IPS-15b (cell line): ENCODE measurements at regions not wholly inside any gene's neighbourhood (a gene's known extent, or its start where the extent isn't known, plus 50 kb on each side); places are given as distances from the start of the nearest gene placed in this dataset.
"Not testable (repeated sequence)": the region's sequence is repeated elsewhere in the genome, so short reads cannot be mapped to it uniquely, and the experiment has no call there.

Experiments
- H3K27me3 ChIP-seq: one replicate; pipeline ENCODE4 v1.6.1; 2013; ENCODE audit warnings: low read length; ENCODE audit not compliant: control insufficient read depth, insufficient read depth
- H3K36me3 ChIP-seq: one replicate; pipeline ENCODE4 v1.6.1; 2013; ENCODE audit warnings: low read length; ENCODE audit not compliant: control insufficient read depth, insufficient read depth
- H3K4me1 ChIP-seq: one replicate; pipeline ENCODE4 v1.6.1; 2013; ENCODE audit warnings: mild to moderate bottlenecking, low read length; ENCODE audit not compliant: control insufficient read depth, insufficient read depth
- H3K4me3 ChIP-seq: one replicate; pipeline ENCODE4 v1.5.1; 2013; ENCODE audit warnings: low read depth, low read length
- H3K9ac ChIP-seq: one replicate; pipeline ENCODE4 v1.6.1; 2013; ENCODE audit warnings: low read depth, mild to moderate bottlenecking, low read length
- H3K9me3 ChIP-seq: one replicate; pipeline ENCODE4 v1.6.1; 2013; ENCODE audit warnings: mild to moderate bottlenecking, low read length; ENCODE audit not compliant: control insufficient read depth, insufficient read depth

GRCh38 chr5:155792873-155793272 is 534.1 kb upstream of the SGCD start:
- no peaks in the 10 kb centered on the region for H3K36me3 ChIP-seq
- H3K9me3 ChIP-seq, result peaks cover 8% of the 10 kb centered on the region
- no peak overlapping the region for H3K4me3 ChIP-seq
- no peaks in the 10 kb centered on the region for H3K27me3 ChIP-seq
- H3K9ac ChIP-seq, result no peak overlapping the region
- H3K4me1 ChIP-seq, result no peaks in the 10 kb centered on the region

- no peaks in the 10 kb centered on the region for H3K27me3 ChIP-seq
- no peaks in the 10 kb centered on the region for H3K4me1 ChIP-seq
- H3K4me3 ChIP-seq, result no peak overlapping the region
- H3K9me3 ChIP-seq, result peaks cover 8% of the 10 kb centered on the region
- H3K36me3 ChIP-seq, result no peaks in the 10 kb centered on the region
- no peak overlapping the region for H3K9ac ChIP-seq
These were observed 532.2 kb upstream of the SGCD start for GRCh38 chr5:155794795-155795194.

GRCh38 chr5:155799308-155799707 is 527.7 kb upstream of the SGCD start:
- Histone ChIP-seq H3K9ac (no peak overlapping the region), H3K4me1 (no peaks in the 10 kb centered on the region), H3K4me3 (no peak overlapping the region), H3K9me3 (peaks cover 5% of the 10 kb centered on the region), H3K27me3 (no peaks in the 10 kb centered on the region), H3K36me3 (no peaks in the 10 kb centered on the region)

- Histone ChIP-seq H3K36me3 (no peaks in the 10 kb centered on the region), H3K9me3 (no peaks in the 10 kb centered on the region), H3K4me3 (no peak overlapping the region), H3K27me3 (no peaks in the 10 kb centered on the region), H3K4me1 (no peaks in the 10 kb centered on the region), H3K9ac (no peak overlapping the region)
These were observed 518.9 kb upstream of the SGCD start for GRCh38 chr5:155807884-155808576.

- Histone ChIP-seq H3K9ac (no peak overlapping the region), H3K27me3 (no peaks in the 10 kb centered on the region), H3K9me3 (no peaks in the 10 kb centered on the region)
These were observed 511.7 kb upstream of the SGCD start for GRCh38 chr5:155815248-155815647.

GRCh38 chr5:155822177-155822576 is 504.8 kb upstream of the SGCD start:
- Histone ChIP-seq H3K4me1 (no peaks in the 10 kb centered on the region), H3K36me3 (no peaks in the 10 kb centered on the region), H3K27me3 (no peaks in the 10 kb centered on the region), H3K9ac (no peak overlapping the region), H3K9me3 (no peaks in the 10 kb centered on the region), H3K4me3 (no peak overlapping the region)

More at GRCh38 chr5:155815248-155815647, 511.7 kb upstream of the SGCD start:
- no peaks in the 10 kb centered on the region for H3K36me3 ChIP-seq
- no peaks in the 10 kb centered on the region for H3K4me1 ChIP-seq
- H3K4me3 ChIP-seq, result no peak overlapping the region

GRCh38 chr5:155826611-155827507 is 500.1 kb upstream of the SGCD start:
- Histone ChIP-seq H3K4me1 (no peaks in the 10 kb centered on the region), H3K4me3 (no peak overlapping the region), H3K9me3 (no peaks in the 10 kb centered on the region), H3K9ac (no peak overlapping the region), H3K27me3 (no peaks in the 10 kb centered on the region), H3K36me3 (no peaks in the 10 kb centered on the region)

- not testable (repeated sequence) for H3K27me3 ChIP-seq, H3K36me3 ChIP-seq, H3K4me3 ChIP-seq, H3K9me3 ChIP-seq, H3K4me1 ChIP-seq, H3K9ac ChIP-seq
These were observed 499.5 kb upstream of the SGCD start for GRCh38 chr5:155827508-155827815.

- H3K4me3 ChIP-seq, result no peak overlapping the region
- no peak overlapping the region for H3K9ac ChIP-seq
- H3K4me1 ChIP-seq, result no peaks in the 10 kb centered on the region
- H3K27me3 ChIP-seq, result no peaks in the 10 kb centered on the region
- H3K9me3 ChIP-seq, result no peaks in the 10 kb centered on the region
- H3K36me3 ChIP-seq, result no peaks in the 10 kb centered on the region
These were observed 499.0 kb upstream of the SGCD start for GRCh38 chr5:155827949-155828348.

GRCh38 chr5:155831491-155831890 is 495.5 kb upstream of the SGCD start:
- no peaks in the 10 kb centered on the region for H3K4me1 ChIP-seq
- no peak overlapping the region for H3K9ac ChIP-seq
- H3K9me3 ChIP-seq, result no peaks in the 10 kb centered on the region
- H3K36me3 ChIP-seq, result no peaks in the 10 kb centered on the region
- no peak overlapping the region for H3K4me3 ChIP-seq
- H3K27me3 ChIP-seq, result no peaks in the 10 kb centered on the region

- Histone ChIP-seq H3K36me3 (no peaks in the 10 kb centered on the region), H3K27me3 (no peaks in the 10 kb centered on the region), H3K9me3 (no peaks in the 10 kb centered on the region), H3K4me3 (no peak overlapping the region), H3K9ac (no peak overlapping the region), H3K4me1 (no peaks in the 10 kb centered on the region)
These were observed 493.7 kb upstream of the SGCD start for GRCh38 chr5:155833287-155833686.
